Loucy (cell line): ENCODE measurements at regions not wholly inside any gene's neighbourhood (a gene's known extent, or its start where the extent isn't known, plus 50 kb on each side); places are given as distances from the start of the nearest gene placed in this dataset.
A peak's percentile ranks its signal among the peaks of the same experiment; 100 is the strongest.

Experiments used
- H2AFZ ChIP-seq: fragments of 200-600 bp; sonication (generic); 2 replicates; pipeline ENCODE4 v1.6.0; 2016; ENCODE audit warnings: antibody characterized with exemption, mild to moderate bottlenecking, low read length, moderate library complexity
- H3F3A ChIP-seq: fragments of 200-600 bp; 2 replicates; pipeline ENCODE4 v1.6.0; 2016; ENCODE audit warnings: antibody characterized with exemption, low read depth, mild to moderate bottlenecking
- H3K27me3 ChIP-seq: fragments of 200-600 bp; sonication (generic); 2 replicates; pipeline ENCODE4 v1.6.1; 2014; ENCODE audit warnings: low read length, mild to moderate bottlenecking; ENCODE audit not compliant: insufficient read depth, poor library complexity, severe bottlenecking
- H3K36me3 ChIP-seq: fragments of 200-600 bp; sonication (generic); 2 replicates; pipeline ENCODE4 v1.6.1; 2016; ENCODE audit warnings: low read length; ENCODE audit not compliant: insufficient read depth
- H3K4me1 ChIP-seq: fragments of 200-600 bp; sonication (generic); 2 replicates; pipeline ENCODE4 v1.5.1; 2014; ENCODE audit warnings: low read length, mild to moderate bottlenecking; ENCODE audit not compliant: insufficient read depth, poor library complexity, severe bottlenecking
- H3K4me2 ChIP-seq: fragments of 200-600 bp; sonication (generic); 2 replicates; pipeline ENCODE4 v1.6.0; 2014; ENCODE audit warnings: antibody characterized with exemption, low read length, low read depth, mild to moderate bottlenecking; ENCODE audit not compliant: poor library complexity, severe bottlenecking
- H3K4me3 ChIP-seq: fragments of 200-600 bp; sonication (generic); 2 replicates; pipeline ENCODE4 v1.5.1; 2014; ENCODE audit warnings: low read length, mild to moderate bottlenecking, mixed read lengths; ENCODE audit not compliant: poor library complexity, severe bottlenecking
- H3K79me2 ChIP-seq: fragments of 200-600 bp; sonication (generic); 2 replicates; pipeline ENCODE4 v1.6.1; 2014; ENCODE audit warnings: low read length; ENCODE audit not compliant: insufficient read depth
- H3K9ac ChIP-seq: fragments of 200-600 bp; sonication (generic); 2 replicates; pipeline ENCODE4 v1.6.0; 2014; ENCODE audit warnings: mild to moderate bottlenecking, low read depth, low read length, moderate library complexity; ENCODE audit not compliant: poor library complexity, severe bottlenecking
- H3K9me2 ChIP-seq: fragments of 200-600 bp; sonication (generic); replicated peaks from 2 replicates; pipeline ENCODE4 v1.6.1; 2016; ENCODE audit warnings: low read depth, low read length, mixed read lengths
- H3K9me3 ChIP-seq: fragments of 200-600 bp; sonication (generic); 2 replicates; pipeline ENCODE4 v1.6.1; 2014; ENCODE audit warnings: mild to moderate bottlenecking, antibody characterized with exemption, low read length, low read depth; ENCODE audit not compliant: insufficient read depth
- H4K20me1 ChIP-seq: fragments of 200-600 bp; sonication (generic); 2 replicates; pipeline ENCODE4 v1.6.0; 2014; ENCODE audit warnings: antibody characterized with exemption, low read length, mild to moderate bottlenecking; ENCODE audit not compliant: insufficient read depth, poor library complexity, severe bottlenecking
- EZH2phosphoT487 ChIP-seq: fragments of 200-600 bp; IDR thresholded peaks from 2 replicates; pipeline ENCODE4 v1.6.1; 2018; ENCODE audit warnings: antibody characterized with exemption, mild to moderate bottlenecking, moderate library complexity, borderline replicate concordance
- TF ChIP-seq, protein P1 (sequence below): fragments of 200-600 bp; sonication (generic); conservative IDR thresholded peaks from 2 replicates; pipeline ENCODE4 v1.5.1; 2014; ENCODE audit warnings: mild to moderate bottlenecking, antibody characterized with exemption, low read length

- Histone ChIP-seq H3K79me2 (no peaks in the 10 kb centered on the region), H3K9ac (no peak overlapping the region), H3K9me3 (no peaks in the 10 kb centered on the region), H3K9me2 (no peaks in the 10 kb centered on the region), H3K27me3 (no peaks in the 10 kb centered on the region), H3K4me2 (no peak overlapping the region), H3K4me3 (no peak overlapping the region), H3K4me1 (peaks cover 20% of the 10 kb centered on the region), H2AFZ (no peak overlapping the region), H3K36me3 (no peaks in the 10 kb centered on the region), H4K20me1 (no peaks in the 10 kb centered on the region), H3F3A (no peaks in the 10 kb centered on the region)
- TF ChIP-seq EZH2phosphoT487, result no peak
- TF ChIP-seq, protein P1, sequence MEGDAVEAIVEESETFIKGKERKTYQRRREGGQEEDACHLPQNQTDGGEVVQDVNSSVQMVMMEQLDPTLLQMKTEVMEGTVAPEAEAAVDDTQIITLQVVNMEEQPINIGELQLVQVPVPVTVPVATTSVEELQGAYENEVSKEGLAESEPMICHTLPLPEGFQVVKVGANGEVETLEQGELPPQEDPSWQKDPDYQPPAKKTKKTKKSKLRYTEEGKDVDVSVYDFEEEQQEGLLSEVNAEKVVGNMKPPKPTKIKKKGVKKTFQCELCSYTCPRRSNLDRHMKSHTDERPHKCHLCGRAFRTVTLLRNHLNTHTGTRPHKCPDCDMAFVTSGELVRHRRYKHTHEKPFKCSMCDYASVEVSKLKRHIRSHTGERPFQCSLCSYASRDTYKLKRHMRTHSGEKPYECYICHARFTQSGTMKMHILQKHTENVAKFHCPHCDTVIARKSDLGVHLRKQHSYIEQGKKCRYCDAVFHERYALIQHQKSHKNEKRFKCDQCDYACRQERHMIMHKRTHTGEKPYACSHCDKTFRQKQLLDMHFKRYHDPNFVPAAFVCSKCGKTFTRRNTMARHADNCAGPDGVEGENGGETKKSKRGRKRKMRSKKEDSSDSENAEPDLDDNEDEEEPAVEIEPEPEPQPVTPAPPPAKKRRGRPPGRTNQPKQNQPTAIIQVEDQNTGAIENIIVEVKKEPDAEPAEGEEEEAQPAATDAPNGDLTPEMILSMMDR, result no peak
Measured at GRCh38 chr5:110050640-110051345, 361.1 kb downstream of the MAN2A1 start.

- Histone ChIP-seq H2AFZ (no peak overlapping the region), H3K4me3 (no peak overlapping the region), H3K9me3 (no peaks in the 10 kb centered on the region), H3K4me1 (peaks cover 20% of the 10 kb centered on the region), H3K36me3 (no peaks in the 10 kb centered on the region), H3F3A (no peaks in the 10 kb centered on the region), H4K20me1 (no peaks in the 10 kb centered on the region), H3K79me2 (no peaks in the 10 kb centered on the region), H3K9ac (no peak overlapping the region), H3K27me3 (no peaks in the 10 kb centered on the region), H3K9me2 (no peaks in the 10 kb centered on the region), H3K4me2 (peak overlapping the region; percentile 65)
- TF ChIP-seq EZH2phosphoT487, result no peak
- TF ChIP-seq, protein P1, result no peak
Measured at GRCh38 chr5:110053205-110053604, 363.5 kb downstream of the MAN2A1 start.

GRCh38 chr5:110053824-110054223, 364.1 kb downstream of the MAN2A1 start:
- H2AFZ ChIP-seq, result no peak overlapping the region
- H3K4me2 ChIP-seq, result peak overlapping the region; percentile 65
- H3K27me3 ChIP-seq, result no peaks in the 10 kb centered on the region
- no peaks in the 10 kb centered on the region for H3K79me2 ChIP-seq
- H3K4me3 ChIP-seq, result peak overlapping the region; percentile 25
- peaks cover 20% of the 10 kb centered on the region for H3K4me1 ChIP-seq
- H3K9me3 ChIP-seq, result no peaks in the 10 kb centered on the region
- no peaks in the 10 kb centered on the region for H3F3A ChIP-seq
- TF ChIP-seq, protein P1, result no peak
- TF ChIP-seq EZH2phosphoT487, result no peak
- H3K9me2 ChIP-seq, result no peaks in the 10 kb centered on the region
- H3K36me3 ChIP-seq, result no peaks in the 10 kb centered on the region
- no peaks in the 10 kb centered on the region for H4K20me1 ChIP-seq
- no peak overlapping the region for H3K9ac ChIP-seq
